OCI-LY1 (cell line): ENCODE measurements at regions not wholly inside any gene's neighbourhood (a gene's known extent, or its start where the extent isn't known, plus 50 kb on each side); places are given as distances from the start of the nearest gene placed in this dataset.

ENCODE experiments used
- H2AFZ ChIP-seq: fragments of 200-600 bp; sonication (generic), shearing (Covaris generic); 2 replicates; pipeline ENCODE4 v1.6.0; 2014; ENCODE audit warnings: antibody characterized with exemption, mild to moderate bottlenecking, low read length
- H3F3A ChIP-seq: fragments of 200-600 bp; sonication (generic), shearing (Covaris generic); 2 replicates; pipeline ENCODE4 v1.6.0; 2014; ENCODE audit warnings: mild to moderate bottlenecking, antibody characterized with exemption, low read length, moderate library complexity; ENCODE audit not compliant: insufficient read depth
- H3K27ac ChIP-seq: fragments of 200-600 bp; sonication (generic); 2 replicates; pipeline ENCODE4 v1.5.1; 2014; ENCODE audit warnings: low read length, mixed run types, mild to moderate bottlenecking, low read depth; ENCODE audit not compliant: poor library complexity, severe bottlenecking
- H3K27me3 ChIP-seq: fragments of 200-600 bp; sonication (generic); 2 replicates; pipeline ENCODE4 v1.6.0; 2014; ENCODE audit warnings: antibody characterized with exemption, mild to moderate bottlenecking, low read length, moderate library complexity; ENCODE audit not compliant: insufficient read depth
- H3K36me3 ChIP-seq: fragments of 200-600 bp; sonication (generic); 2 replicates; pipeline ENCODE4 v1.6.1; 2014; ENCODE audit warnings: mild to moderate bottlenecking, antibody characterized with exemption, low read length, moderate library complexity, mixed read lengths; ENCODE audit not compliant: insufficient read depth
- H3K4me1 ChIP-seq: fragments of 200-600 bp; sonication (generic); 2 replicates; pipeline ENCODE4 v1.5.1; 2014; ENCODE audit warnings: mild to moderate bottlenecking, low read length, moderate library complexity; ENCODE audit not compliant: insufficient read depth, severe bottlenecking
- H3K4me2 ChIP-seq: fragments of 200-600 bp; sonication (generic), shearing (Covaris generic); 2 replicates; pipeline ENCODE4 v1.6.1; 2014; ENCODE audit warnings: low read length
- H3K4me3 ChIP-seq: fragments of 200-600 bp; sonication (generic); 2 replicates; pipeline ENCODE4 v1.5.1; 2014; ENCODE audit warnings: low read length, low read depth, mild to moderate bottlenecking, mixed read lengths; ENCODE audit not compliant: poor library complexity, severe bottlenecking
- H3K79me2 ChIP-seq: fragments of 200-600 bp; shearing (Covaris generic); 2 replicates; pipeline ENCODE4 v1.6.1; 2016; ENCODE audit warnings: mixed run types, low read length, mixed read lengths; ENCODE audit not compliant: insufficient read depth
- H3K9ac ChIP-seq: fragments of 200-600 bp; sonication (generic), shearing (Covaris generic); 2 replicates; pipeline ENCODE4 v1.6.1; 2014; ENCODE audit warnings: mild to moderate bottlenecking, low read length, mixed read lengths
- H3K9me2 ChIP-seq: fragments of 200-600 bp; sonication (generic), shearing (Covaris generic); 2 replicates; pipeline ENCODE4 v1.6.1; 2014; ENCODE audit warnings: low read depth, mild to moderate bottlenecking, low read length, mixed read lengths
- H3K9me3 ChIP-seq: fragments of 200-600 bp; shearing (Covaris generic); 2 replicates; pipeline ENCODE4 v1.6.1; 2014; ENCODE audit warnings: low read length, mixed read lengths
- H4K20me1 ChIP-seq: fragments of 200-600 bp; sonication (generic), shearing (Covaris generic); 2 replicates; pipeline ENCODE4 v1.6.0; 2016; ENCODE audit warnings: mild to moderate bottlenecking, low read length; ENCODE audit not compliant: insufficient read depth
- EZH2 ChIP-seq: fragments of 200-600 bp; sonication (generic), shearing (Covaris generic); IDR thresholded peaks from 2 replicates; pipeline ENCODE4 v1.8.0; 2017; ENCODE audit warnings: borderline replicate concordance, mixed run types, mild to moderate bottlenecking, antibody characterized with exemption, low read length, moderate library complexity, mixed read lengths
- TF ChIP-seq, protein P1 (sequence below): fragments of 200-600 bp; sonication (generic), shearing (Covaris generic); IDR thresholded peaks from 2 replicates; pipeline ENCODE4 v1.5.1; 2017; ENCODE audit warnings: mild to moderate bottlenecking, antibody characterized with exemption, low read length, moderate library complexity, mixed read lengths

DNA sequence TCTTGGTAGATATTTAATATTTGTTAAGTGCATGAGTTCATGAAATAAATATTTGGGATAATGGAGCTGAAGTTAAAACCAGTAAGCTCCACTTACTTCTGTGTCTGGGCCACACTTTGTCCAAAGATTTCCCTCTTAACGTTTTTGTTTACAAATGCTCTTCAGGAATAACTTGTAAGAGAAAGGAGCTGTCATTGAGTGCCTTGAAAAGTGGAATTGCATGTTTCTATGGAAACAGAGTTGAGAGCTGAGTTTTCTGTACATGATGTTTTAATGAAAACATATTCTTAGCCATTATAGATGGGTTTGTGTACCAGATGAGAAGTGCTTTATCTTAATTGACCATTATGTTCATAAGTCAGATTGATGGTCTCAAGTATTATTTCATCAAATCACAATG, 1045.4 kb upstream of the EEF2KMT start:
- Histone ChIP-seq H3K9me3 (no peaks in the 10 kb centered on the region), H3K9ac (no peak overlapping the region), H3K9me2 (no peaks in the 10 kb centered on the region), H3K4me3 (no peak overlapping the region), H3F3A (no peaks in the 10 kb centered on the region), H3K27me3 (no peaks in the 10 kb centered on the region), H2AFZ (no peak overlapping the region), H3K4me2 (no peak overlapping the region), H4K20me1 (no peaks in the 10 kb centered on the region), H3K27ac (no peak overlapping the region), H3K4me1 (no peaks in the 10 kb centered on the region), H3K79me2 (no peaks in the 10 kb centered on the region), H3K36me3 (no peaks in the 10 kb centered on the region)
- TF ChIP-seq, protein P1, sequence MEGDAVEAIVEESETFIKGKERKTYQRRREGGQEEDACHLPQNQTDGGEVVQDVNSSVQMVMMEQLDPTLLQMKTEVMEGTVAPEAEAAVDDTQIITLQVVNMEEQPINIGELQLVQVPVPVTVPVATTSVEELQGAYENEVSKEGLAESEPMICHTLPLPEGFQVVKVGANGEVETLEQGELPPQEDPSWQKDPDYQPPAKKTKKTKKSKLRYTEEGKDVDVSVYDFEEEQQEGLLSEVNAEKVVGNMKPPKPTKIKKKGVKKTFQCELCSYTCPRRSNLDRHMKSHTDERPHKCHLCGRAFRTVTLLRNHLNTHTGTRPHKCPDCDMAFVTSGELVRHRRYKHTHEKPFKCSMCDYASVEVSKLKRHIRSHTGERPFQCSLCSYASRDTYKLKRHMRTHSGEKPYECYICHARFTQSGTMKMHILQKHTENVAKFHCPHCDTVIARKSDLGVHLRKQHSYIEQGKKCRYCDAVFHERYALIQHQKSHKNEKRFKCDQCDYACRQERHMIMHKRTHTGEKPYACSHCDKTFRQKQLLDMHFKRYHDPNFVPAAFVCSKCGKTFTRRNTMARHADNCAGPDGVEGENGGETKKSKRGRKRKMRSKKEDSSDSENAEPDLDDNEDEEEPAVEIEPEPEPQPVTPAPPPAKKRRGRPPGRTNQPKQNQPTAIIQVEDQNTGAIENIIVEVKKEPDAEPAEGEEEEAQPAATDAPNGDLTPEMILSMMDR, result no peak
- no peak for TF ChIP-seq EZH2

DNA sequence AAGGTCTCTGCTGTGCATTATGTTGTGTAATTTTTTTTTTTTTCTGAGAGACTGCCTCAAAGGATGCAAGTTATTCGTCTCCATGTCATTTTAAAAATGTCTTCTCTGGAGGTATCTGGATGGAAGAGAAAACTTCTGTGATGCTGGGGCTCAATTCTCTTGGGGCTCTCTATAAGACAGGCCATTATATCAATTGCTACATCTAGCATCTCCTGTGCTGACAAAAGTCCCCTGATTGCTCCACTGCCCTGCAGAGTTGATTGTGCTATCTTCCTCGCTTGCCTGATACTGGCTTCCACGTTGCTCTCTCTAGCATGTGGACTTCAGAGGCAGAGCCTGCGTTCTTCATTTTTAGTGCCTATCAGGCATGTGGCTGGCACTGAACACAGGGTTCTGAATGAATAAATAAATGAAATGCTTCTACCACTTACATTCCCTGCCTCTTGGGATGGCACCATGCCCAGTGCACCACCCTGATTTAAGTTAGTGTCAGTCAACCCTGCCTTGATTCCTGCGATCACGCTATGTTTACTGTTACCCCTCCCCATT, 1035.5 kb upstream of the EEF2KMT start:
- Histone ChIP-seq H3K9me2 (no peaks in the 10 kb centered on the region), H3K9me3 (no peaks in the 10 kb centered on the region), H3F3A (no peaks in the 10 kb centered on the region), H3K4me3 (no peak overlapping the region), H3K4me1 (no peaks in the 10 kb centered on the region), H3K36me3 (no peaks in the 10 kb centered on the region), H3K4me2 (no peak overlapping the region), H2AFZ (no peak overlapping the region), H3K79me2 (no peaks in the 10 kb centered on the region), H3K27me3 (no peaks in the 10 kb centered on the region), H4K20me1 (no peaks in the 10 kb centered on the region), H3K27ac (no peak overlapping the region), H3K9ac (no peak overlapping the region)
- TF ChIP-seq EZH2, result no peak
- TF ChIP-seq, protein P1, result no peak

DNA sequence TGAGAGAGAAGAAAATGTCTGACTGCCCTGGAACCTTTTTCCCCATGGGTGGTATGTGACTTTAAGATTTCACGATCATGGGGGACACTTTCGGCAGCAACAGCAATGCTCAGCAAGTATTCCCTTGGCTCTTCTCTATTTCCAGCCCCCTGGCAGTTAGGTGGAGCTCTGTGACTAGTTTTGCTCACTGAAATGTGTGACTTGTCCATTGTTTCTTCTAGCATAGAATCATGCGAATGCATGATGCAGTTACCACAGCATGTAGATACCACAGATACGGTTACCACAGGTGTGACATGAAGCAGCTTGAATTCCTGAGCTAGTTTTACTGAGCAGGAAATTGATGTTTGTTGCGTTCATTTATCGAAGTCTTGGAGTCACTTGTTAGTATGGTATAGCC, 1034.5 kb upstream of the EEF2KMT start:
- Histone ChIP-seq H3K27ac (no peak overlapping the region), H4K20me1 (no peaks in the 10 kb centered on the region), H3K36me3 (no peaks in the 10 kb centered on the region), H3K9ac (no peak overlapping the region), H3K27me3 (no peaks in the 10 kb centered on the region), H3K9me3 (no peaks in the 10 kb centered on the region), H3K79me2 (no peaks in the 10 kb centered on the region), H3K4me3 (no peak overlapping the region), H3K4me1 (no peaks in the 10 kb centered on the region), H3K4me2 (no peak overlapping the region), H2AFZ (no peak overlapping the region), H3K9me2 (no peaks in the 10 kb centered on the region), H3F3A (no peaks in the 10 kb centered on the region)
- TF ChIP-seq EZH2, result no peak
- TF ChIP-seq, protein P1, result no peak
